Upper lobe of right lung (tissue), 1 donor: ENCODE measurements at regions not wholly inside any gene's neighbourhood (a gene's known extent, or its start where the extent isn't known, plus 50 kb on each side); places are given as distances from the start of the nearest gene placed in this dataset.

Experiments
- ATAC-seq: fragments of 200-7000 bp; cut with Tn5 transposase; one replicate; pipeline ENCODE4 v1.9.1; 2020; ENCODE audit warnings: mild to moderate bottlenecking, moderate library complexity
- DNase-seq: peaks from one replicate; pipeline ENCODE4 v3.0.0-alpha.2; 2020
- H3K27ac ChIP-seq: fragments of 200-600 bp; one replicate; pipeline ENCODE4 v1.8.0; 2022
- H3K27me3 ChIP-seq: fragments of 200-600 bp; one replicate; pipeline ENCODE4 v1.8.0; 2022; ENCODE audit warnings: mild to moderate bottlenecking
- H3K36me3 ChIP-seq: fragments of 200-600 bp; one replicate; pipeline ENCODE4 v1.8.0; 2022
- H3K4me1 ChIP-seq: fragments of 200-600 bp; one replicate; pipeline ENCODE4 v1.8.0; 2022
- H3K4me3 ChIP-seq: fragments of 200-600 bp; one replicate; pipeline ENCODE4 v1.8.0; 2022; ENCODE audit warnings: mild to moderate bottlenecking
- H3K9me3 ChIP-seq: fragments of 200-600 bp; one replicate; pipeline ENCODE4 v1.8.0; 2022
- intact Hi-C: fragments of 100-400 bp; cut with DNase I; formaldehyde crosslinking; loops from one replicate; pipeline ENCODE4 v1.11.0; 2022
- TF ChIP-seq, protein P1 (sequence below): fragments of 200-600 bp; IDR thresholded peaks from one replicate; pipeline ENCODE4 v1.8.0; 2022; ENCODE audit warnings: antibody characterized with exemption
- donor health status: DM: no; HTN: yes; CAD: no; lungs with severe emphysema.

DNA sequence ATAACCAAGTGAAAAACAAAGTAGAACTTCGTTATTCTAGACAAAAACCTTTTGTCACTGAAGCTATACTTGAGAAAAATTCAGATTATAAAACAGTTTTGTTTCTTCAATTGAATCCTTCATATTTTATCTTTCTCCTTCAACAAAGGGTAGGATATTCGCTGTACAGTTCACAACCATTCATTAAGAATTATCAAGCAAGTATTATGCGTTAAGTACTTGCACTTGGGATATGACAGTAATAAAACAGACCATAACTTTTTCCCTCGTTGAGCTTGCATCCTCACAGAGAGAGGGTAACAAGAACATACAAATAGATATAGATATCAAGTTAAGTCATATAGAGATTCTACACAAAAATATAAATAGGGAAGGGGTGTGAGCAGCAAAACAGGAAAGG lies 61.2 kb upstream of the MEOX2 start:
- no peaks in the 10 kb centered on the region for H3K36me3 ChIP-seq
- no peak for DNase-seq
- H3K27me3 ChIP-seq, result no peaks in the 10 kb centered on the region
- ATAC-seq, result no peak
- intact Hi-C loops, result no loop called here
- H3K4me3 ChIP-seq, result no peak overlapping the region
- H3K9me3 ChIP-seq, result no peaks in the 10 kb centered on the region
- H3K27ac ChIP-seq, result no peak overlapping the region
- TF ChIP-seq, protein P1, sequence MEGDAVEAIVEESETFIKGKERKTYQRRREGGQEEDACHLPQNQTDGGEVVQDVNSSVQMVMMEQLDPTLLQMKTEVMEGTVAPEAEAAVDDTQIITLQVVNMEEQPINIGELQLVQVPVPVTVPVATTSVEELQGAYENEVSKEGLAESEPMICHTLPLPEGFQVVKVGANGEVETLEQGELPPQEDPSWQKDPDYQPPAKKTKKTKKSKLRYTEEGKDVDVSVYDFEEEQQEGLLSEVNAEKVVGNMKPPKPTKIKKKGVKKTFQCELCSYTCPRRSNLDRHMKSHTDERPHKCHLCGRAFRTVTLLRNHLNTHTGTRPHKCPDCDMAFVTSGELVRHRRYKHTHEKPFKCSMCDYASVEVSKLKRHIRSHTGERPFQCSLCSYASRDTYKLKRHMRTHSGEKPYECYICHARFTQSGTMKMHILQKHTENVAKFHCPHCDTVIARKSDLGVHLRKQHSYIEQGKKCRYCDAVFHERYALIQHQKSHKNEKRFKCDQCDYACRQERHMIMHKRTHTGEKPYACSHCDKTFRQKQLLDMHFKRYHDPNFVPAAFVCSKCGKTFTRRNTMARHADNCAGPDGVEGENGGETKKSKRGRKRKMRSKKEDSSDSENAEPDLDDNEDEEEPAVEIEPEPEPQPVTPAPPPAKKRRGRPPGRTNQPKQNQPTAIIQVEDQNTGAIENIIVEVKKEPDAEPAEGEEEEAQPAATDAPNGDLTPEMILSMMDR, result no peak
- H3K4me1 ChIP-seq, result peaks cover 5% of the 10 kb centered on the region

GRCh38 chr7:15747301-15747700 lies 60.8 kb upstream of the MEOX2 start:
- intact Hi-C loops, result no loop called here
- H3K4me1 ChIP-seq, result peaks cover 5% of the 10 kb centered on the region
- H3K27me3 ChIP-seq, result no peaks in the 10 kb centered on the region
- DNase-seq (no peak), ATAC-seq (peak; percentile 48)
- H3K36me3 ChIP-seq, result no peaks in the 10 kb centered on the region
- H3K9me3 ChIP-seq, result no peaks in the 10 kb centered on the region
- H3K4me3 ChIP-seq, result no peak overlapping the region
- TF ChIP-seq, protein P1, result no peak
- no peak overlapping the region for H3K27ac ChIP-seq

GRCh38 chr7:15743926-15744480 lies 57.5 kb upstream of the MEOX2 start:
- no peak for DNase-seq
- Histone ChIP-seq H3K4me3 (no peak overlapping the region), H3K36me3 (no peaks in the 10 kb centered on the region), H3K9me3 (no peaks in the 10 kb centered on the region), H3K27me3 (no peaks in the 10 kb centered on the region), H3K4me1 (peaks cover 5% of the 10 kb centered on the region), H3K27ac (no peak overlapping the region)
- intact Hi-C loops, result no loop called here
- no peak for ATAC-seq
- TF ChIP-seq, protein P1, result no peak

- Histone ChIP-seq H3K27ac (no peak overlapping the region), H3K36me3 (no peaks in the 10 kb centered on the region), H3K9me3 (no peaks in the 10 kb centered on the region), H3K4me1 (no peaks in the 10 kb centered on the region), H3K27me3 (no peaks in the 10 kb centered on the region), H3K4me3 (no peak overlapping the region)
- TF ChIP-seq, protein P1, result no peak
- DNase-seq (no peak), ATAC-seq (no peak)
- intact Hi-C loops, result no loop called here
Observed at GRCh38 chr7:15737601-15738000, 51.1 kb upstream of the MEOX2 start.
